SK-N-MC (cell line): ENCODE measurements at regions not wholly inside any gene's neighbourhood (a gene's known extent, or its start where the extent isn't known, plus 50 kb on each side); places are given as distances from the start of the nearest gene placed in this dataset.

ENCODE experiments used
- DNase-seq: peaks from one replicate; pipeline ENCODE4 v3.0.0-alpha.2; 2011; ENCODE audit warnings: low read depth, low spot score
- H3K27ac ChIP-seq: fragments of 200-600 bp; sonication (generic); 2 replicates; pipeline ENCODE4 v1.5.1; 2016; ENCODE audit warnings: mixed run types
- H3K36me3 ChIP-seq: fragments of 200-600 bp; sonication (generic); 2 replicates; pipeline ENCODE4 v1.6.1; 2017; ENCODE audit warnings: antibody characterized with exemption, low read length, mixed read lengths; ENCODE audit not compliant: insufficient read depth
- H3K4me3 ChIP-seq: fragments of 200-600 bp; sonication (generic); 2 replicates; pipeline ENCODE4 v1.5.1; 2016
- H3K9ac ChIP-seq: fragments of 200-600 bp; sonication (generic); 2 replicates; pipeline ENCODE4 v1.8.0; 2017; ENCODE audit warnings: mixed run types, mixed read lengths; ENCODE audit not compliant: insufficient read length
- H3K9me3 ChIP-seq: fragments of 200-600 bp; sonication (generic); 2 replicates; pipeline ENCODE4 v1.6.1; 2017; ENCODE audit warnings: low read depth, mild to moderate bottlenecking, antibody characterized with exemption, low read length, moderate library complexity, mixed read lengths
- EZH2 ChIP-seq: fragments of 200-600 bp; sonication (generic); IDR thresholded peaks from one replicate; pipeline ENCODE4 v1.6.1; 2017; ENCODE audit warnings: antibody characterized with exemption
- FOXP2 ChIP-seq: optimal IDR thresholded peaks from 2 replicates; pipeline ENCODE3; 2011; ENCODE audit warnings: mild to moderate bottlenecking, moderate library complexity; ENCODE audit not compliant: insufficient read depth; ENCODE audit errors: extremely low read length, control extremely low read depth
- POLR2AphosphoS5 ChIP-seq: IDR thresholded peaks from 2 replicates; pipeline ENCODE4 v1.6.1; 2012; ENCODE audit warnings: mild to moderate bottlenecking, low read depth, low read length, borderline replicate concordance

DNA sequence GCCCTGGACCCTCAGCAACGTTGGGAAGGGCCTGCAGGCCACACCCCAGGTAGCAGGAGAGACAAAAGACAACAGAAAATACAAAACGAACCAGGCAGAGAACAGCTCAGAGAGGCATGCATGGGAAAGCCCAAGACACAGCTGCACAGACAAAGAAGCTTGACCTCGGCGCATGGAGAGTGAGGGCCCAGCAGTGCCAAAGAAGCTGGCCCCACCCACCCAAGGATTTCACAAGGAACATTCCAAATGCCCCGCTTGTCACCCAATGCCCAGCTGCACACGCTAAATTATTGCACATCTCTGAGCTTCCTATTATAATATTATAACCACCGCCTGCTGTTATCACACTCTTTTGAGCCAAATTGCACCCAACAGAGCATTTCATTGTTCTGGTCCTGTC, 147.7 kb upstream of the TBL1X start:
- H3K4me3 ChIP-seq, result no peak overlapping the region
- DNase-seq, result no peak
- no peak overlapping the region for H3K9ac ChIP-seq
- no peaks in the 10 kb centered on the region for H3K9me3 ChIP-seq
- H3K27ac ChIP-seq, result no peak overlapping the region
- no peak for TF ChIP-seq POLR2AphosphoS5
- no peaks in the 10 kb centered on the region for H3K36me3 ChIP-seq

DNA sequence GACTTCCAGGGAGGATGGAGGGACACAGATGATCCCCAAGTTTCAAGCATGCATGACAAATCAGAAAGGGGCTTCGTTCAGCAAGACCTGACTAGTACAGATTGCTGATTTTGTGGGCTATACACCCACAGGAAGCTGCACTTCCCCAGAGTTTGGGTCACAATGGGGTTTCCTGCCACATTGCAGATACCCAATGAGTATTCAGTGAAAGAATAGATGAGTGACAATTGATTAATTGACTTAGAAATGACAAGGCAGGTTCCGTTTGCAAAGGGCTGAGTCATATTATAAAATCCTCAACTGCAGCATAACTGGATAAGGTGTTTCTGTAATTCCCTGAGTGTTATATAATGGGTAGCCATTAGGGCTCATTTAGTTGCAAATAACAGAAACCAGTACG, 146.6 kb upstream of the TBL1X start:
- DNase-seq, result no peak
- no peak overlapping the region for H3K4me3 ChIP-seq

GRCh38 chrX:9318766-9319165, 146.1 kb upstream of the TBL1X start:
- Histone ChIP-seq H3K9me3 (no peaks in the 10 kb centered on the region), H3K4me3 (no peak overlapping the region), H3K36me3 (no peaks in the 10 kb centered on the region), H3K27ac (no peak overlapping the region), H3K9ac (no peak overlapping the region)
- TF ChIP-seq FOXP2 (no peak), EZH2 (no peak), POLR2AphosphoS5 (no peak)
- DNase-seq, result no peak

More for the DNA sequence above, 146.6 kb upstream of the TBL1X start:
- TF ChIP-seq EZH2, result no peak
- TF ChIP-seq POLR2AphosphoS5, result no peak
- no peak for TF ChIP-seq FOXP2
- Histone ChIP-seq H3K27ac (no peak overlapping the region), H3K9ac (no peak overlapping the region), H3K36me3 (no peaks in the 10 kb centered on the region), H3K9me3 (no peaks in the 10 kb centered on the region)

GRCh38 chrX:9320940-9321339, 143.9 kb upstream of the TBL1X start:
- no peak overlapping the region for H3K27ac ChIP-seq

GRCh38 chrX:9324676-9325075, 140.2 kb upstream of the TBL1X start:
- DNase-seq, result no peak
- Histone ChIP-seq H3K36me3 (no peaks in the 10 kb centered on the region), H3K9me3 (no peaks in the 10 kb centered on the region), H3K4me3 (no peak overlapping the region), H3K9ac (no peak overlapping the region), H3K27ac (no peak overlapping the region)
- TF ChIP-seq POLR2AphosphoS5 (no peak), FOXP2 (no peak)

More at GRCh38 chrX:9320940-9321339, 143.9 kb upstream of the TBL1X start:
- no peaks in the 10 kb centered on the region for H3K36me3 ChIP-seq
- no peak overlapping the region for H3K9ac ChIP-seq
- TF ChIP-seq FOXP2 (no peak), EZH2 (no peak), POLR2AphosphoS5 (no peak)
- H3K9me3 ChIP-seq, result no peaks in the 10 kb centered on the region
- DNase-seq, result no peak
- no peak overlapping the region for H3K4me3 ChIP-seq

GRCh38 chrX:9326369-9326768, 138.5 kb upstream of the TBL1X start:
- Histone ChIP-seq H3K4me3 (peak overlapping the region; percentile 33; the same call in 1 of the 2 replicates), H3K27ac (peak overlapping the region; percentile 80), H3K9me3 (no peaks in the 10 kb centered on the region), H3K36me3 (no peaks in the 10 kb centered on the region), H3K9ac (no peak overlapping the region)
- DNase-seq, result peak; percentile 59
- TF ChIP-seq POLR2AphosphoS5, result no peak
- peak; percentile 34 for TF ChIP-seq FOXP2
- no peak for TF ChIP-seq EZH2

DNA sequence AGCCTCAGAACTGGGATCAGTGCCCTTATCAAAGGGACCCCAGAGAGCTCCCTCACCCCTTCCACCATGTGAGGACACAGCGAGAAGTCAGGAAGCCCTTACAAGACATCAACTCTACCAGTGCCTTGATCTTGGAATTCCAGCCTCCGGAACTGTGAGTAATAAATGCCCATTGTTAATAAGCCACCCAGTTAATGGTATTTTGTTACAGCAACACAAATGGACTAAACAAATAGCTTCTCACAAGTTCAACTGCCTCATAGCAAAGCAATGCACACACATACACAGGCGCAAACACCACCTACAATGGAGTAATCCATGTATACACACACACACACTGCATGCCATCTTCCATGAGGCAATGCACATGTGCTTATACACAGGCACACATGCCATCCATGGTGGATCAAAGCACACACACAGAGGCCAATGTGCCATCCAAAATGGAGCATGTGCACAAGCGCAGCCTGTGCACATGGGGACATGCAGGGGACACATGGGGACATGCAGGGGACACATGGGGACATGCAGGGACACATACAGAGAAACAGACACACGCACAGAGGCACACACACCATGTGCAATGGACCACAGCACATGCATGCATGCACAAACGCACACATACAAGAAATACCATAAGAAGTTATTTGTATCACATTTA, 137.6 kb upstream of the TBL1X start:
- no peaks in the 10 kb centered on the region for H3K36me3 ChIP-seq
- no peak for DNase-seq
- H3K9ac ChIP-seq, result no peak overlapping the region
- H3K27ac ChIP-seq, result no peak overlapping the region
- no peak overlapping the region for H3K4me3 ChIP-seq
- no peak for TF ChIP-seq POLR2AphosphoS5
- TF ChIP-seq EZH2, result no peak
- H3K9me3 ChIP-seq, result no peaks in the 10 kb centered on the region

- no peaks in the 10 kb centered on the region for H3K9me3 ChIP-seq
- H3K9ac ChIP-seq, result no peak overlapping the region
- no peak for DNase-seq
- no peak overlapping the region for H3K4me3 ChIP-seq
- no peak overlapping the region for H3K27ac ChIP-seq
- H3K36me3 ChIP-seq, result no peaks in the 10 kb centered on the region
- no peak for TF ChIP-seq FOXP2
- no peak for TF ChIP-seq POLR2AphosphoS5
- no peak for TF ChIP-seq EZH2
These were observed 137.1 kb upstream of the TBL1X start for GRCh38 chrX:9327747-9328145.

DNA sequence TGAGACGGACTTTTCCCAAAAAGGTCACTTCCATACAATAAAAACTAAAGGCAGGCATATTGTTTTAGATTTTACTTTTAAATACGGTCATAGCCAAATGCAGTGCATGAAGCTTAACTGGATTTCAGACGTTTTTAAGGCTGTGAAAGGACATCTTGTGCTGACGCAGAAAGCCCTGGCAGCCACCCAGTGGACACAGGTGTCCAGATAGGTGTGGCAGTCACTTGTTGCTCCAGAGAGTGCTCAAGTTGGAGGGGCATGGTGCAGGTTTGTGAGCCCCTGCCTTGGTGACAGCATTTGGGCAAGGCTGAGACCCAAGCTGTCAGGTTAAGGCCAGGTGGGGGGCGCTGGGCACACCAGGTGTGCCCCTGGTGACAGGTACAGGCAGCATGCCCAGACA, 135.8 kb upstream of the TBL1X start:
- no peak for DNase-seq
- Histone ChIP-seq H3K36me3 (no peaks in the 10 kb centered on the region), H3K9ac (no peak overlapping the region), H3K27ac (no peak overlapping the region), H3K4me3 (no peak overlapping the region), H3K9me3 (no peaks in the 10 kb centered on the region)
- TF ChIP-seq EZH2 (no peak), POLR2AphosphoS5 (no peak), FOXP2 (no peak)
